ENCODE measurements at regions not wholly inside any gene's neighbourhood (a gene's known extent, or its start where the extent isn't known, plus 50 kb on each side); places are given as distances from the start of the nearest gene placed in this dataset.
"Not testable (repeated sequence)": the region's sequence is repeated elsewhere in the genome, so short reads cannot be mapped to it uniquely, and the experiment has no call there.

DNA sequence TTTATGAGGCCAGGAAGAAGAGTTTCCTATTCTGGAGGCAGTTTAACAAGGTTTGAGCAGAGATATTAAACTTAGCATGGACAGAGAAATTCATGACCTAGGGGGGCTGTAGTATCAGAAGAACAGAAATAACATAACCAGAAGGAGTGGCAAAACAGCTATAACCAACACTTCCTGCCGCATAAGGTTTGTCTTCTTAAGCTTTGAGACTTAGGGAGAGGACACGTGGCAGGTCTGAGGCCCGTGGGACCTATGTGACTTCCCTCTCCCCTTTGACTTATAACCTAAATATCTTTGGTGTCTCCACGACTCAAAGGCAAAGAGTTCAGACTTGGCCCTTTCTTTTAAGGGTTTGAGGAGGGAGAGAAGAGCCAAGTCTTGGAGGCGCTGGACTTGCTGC is 119.1 kb upstream of the PZP start:
- no peaks in the 10 kb centered on the region for H3K27me3 ChIP-seq
- WGBS, 2 donors: 58 to 74% methylated on average over 5 of the region's 5 CpGs
- TF ChIP-seq, protein P1, sequence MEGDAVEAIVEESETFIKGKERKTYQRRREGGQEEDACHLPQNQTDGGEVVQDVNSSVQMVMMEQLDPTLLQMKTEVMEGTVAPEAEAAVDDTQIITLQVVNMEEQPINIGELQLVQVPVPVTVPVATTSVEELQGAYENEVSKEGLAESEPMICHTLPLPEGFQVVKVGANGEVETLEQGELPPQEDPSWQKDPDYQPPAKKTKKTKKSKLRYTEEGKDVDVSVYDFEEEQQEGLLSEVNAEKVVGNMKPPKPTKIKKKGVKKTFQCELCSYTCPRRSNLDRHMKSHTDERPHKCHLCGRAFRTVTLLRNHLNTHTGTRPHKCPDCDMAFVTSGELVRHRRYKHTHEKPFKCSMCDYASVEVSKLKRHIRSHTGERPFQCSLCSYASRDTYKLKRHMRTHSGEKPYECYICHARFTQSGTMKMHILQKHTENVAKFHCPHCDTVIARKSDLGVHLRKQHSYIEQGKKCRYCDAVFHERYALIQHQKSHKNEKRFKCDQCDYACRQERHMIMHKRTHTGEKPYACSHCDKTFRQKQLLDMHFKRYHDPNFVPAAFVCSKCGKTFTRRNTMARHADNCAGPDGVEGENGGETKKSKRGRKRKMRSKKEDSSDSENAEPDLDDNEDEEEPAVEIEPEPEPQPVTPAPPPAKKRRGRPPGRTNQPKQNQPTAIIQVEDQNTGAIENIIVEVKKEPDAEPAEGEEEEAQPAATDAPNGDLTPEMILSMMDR (IDR thresholded peaks at IDR 0.05): no peak
- TF ChIP-seq EP300 (IDR thresholded peaks at IDR 0.05) (no peak), POLR2A (IDR thresholded peaks at IDR 0.05) (no peak), POLR2AphosphoS5 (IDR thresholded peaks at IDR 0.05) (no peak)
- DNase-seq: no peak
- H3K4me3 ChIP-seq: no peak overlapping the region
- no peaks in the 10 kb centered on the region for H3K9me3 ChIP-seq
- H3K4me1 ChIP-seq: no peaks in the 10 kb centered on the region
- no peak overlapping the region for H3K27ac ChIP-seq
- intact Hi-C loops (cut with DNase I): no loop called here
- no peaks in the 10 kb centered on the region for H3K36me3 ChIP-seq

DNA sequence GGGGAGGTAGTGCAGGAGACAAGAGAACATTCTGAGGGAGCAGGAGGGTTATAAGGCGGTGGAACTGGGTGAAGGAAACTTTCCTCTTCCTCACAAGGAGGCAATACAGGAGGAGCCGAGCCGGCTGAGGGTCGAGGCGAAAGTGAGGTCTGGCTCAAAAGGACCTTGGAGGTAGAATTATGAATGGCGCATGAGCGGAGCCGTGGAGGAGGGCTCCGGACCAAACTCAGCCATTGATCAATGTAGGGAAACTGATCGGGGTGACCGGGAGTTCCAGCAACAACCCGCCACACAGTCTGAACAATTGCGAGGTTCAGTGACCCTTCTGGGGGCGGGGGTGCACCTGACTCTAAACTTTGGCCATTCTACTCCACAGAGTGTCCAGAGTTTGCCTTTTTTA is 118.7 kb upstream of the PZP start:
- H3K27ac ChIP-seq; H3K27me3 ChIP-seq; H3K9me3 ChIP-seq; intact Hi-C loops (cut with DNase I); DNase-seq; H3K4me3 ChIP-seq; H3K4me1 ChIP-seq; H3K36me3 ChIP-seq: not testable (repeated sequence)
- 94 to 97% methylated on average over 14 of the region's 14 CpGs for WGBS, 2 donors

DNA sequence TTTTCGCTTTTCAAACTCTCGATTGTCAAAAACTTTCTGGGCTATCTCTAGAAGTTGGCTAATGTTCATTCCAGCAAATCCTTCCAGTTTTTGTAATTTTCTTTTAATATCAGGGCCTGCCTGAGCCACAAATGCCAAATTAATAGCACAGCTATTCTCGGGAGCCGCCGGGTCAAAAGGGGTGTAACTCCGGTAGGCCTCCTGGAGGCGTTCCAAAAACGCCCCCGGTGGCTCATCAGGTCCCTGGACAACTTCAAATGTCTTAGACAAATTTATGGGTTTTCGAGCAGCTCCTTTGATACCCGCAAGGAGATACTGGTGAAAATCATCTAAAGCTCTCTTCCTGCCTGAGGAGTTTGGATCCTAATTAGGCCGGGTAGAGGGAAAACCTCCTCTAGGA is 117.9 kb upstream of the PZP start:
- Histone ChIP-seq H3K4me3 (no peak overlapping the region), H3K36me3 (no peaks in the 10 kb centered on the region), H3K9me3 (no peaks in the 10 kb centered on the region), H3K27ac (no peak overlapping the region), H3K4me1 (no peaks in the 10 kb centered on the region), H3K27me3 (no peaks in the 10 kb centered on the region)
- TF ChIP-seq EP300 (IDR thresholded peaks at IDR 0.05) (no peak), POLR2AphosphoS5 (IDR thresholded peaks at IDR 0.05) (no peak), POLR2A (IDR thresholded peaks at IDR 0.05) (no peak)
- TF ChIP-seq, protein P1 (IDR thresholded peaks at IDR 0.05): no peak
- intact Hi-C loops (cut with DNase I): no loop called here
- WGBS, 2 donors: 76 to 79% methylated on average over 12 of the region's 12 CpGs
- DNase-seq: no peak

DNA sequence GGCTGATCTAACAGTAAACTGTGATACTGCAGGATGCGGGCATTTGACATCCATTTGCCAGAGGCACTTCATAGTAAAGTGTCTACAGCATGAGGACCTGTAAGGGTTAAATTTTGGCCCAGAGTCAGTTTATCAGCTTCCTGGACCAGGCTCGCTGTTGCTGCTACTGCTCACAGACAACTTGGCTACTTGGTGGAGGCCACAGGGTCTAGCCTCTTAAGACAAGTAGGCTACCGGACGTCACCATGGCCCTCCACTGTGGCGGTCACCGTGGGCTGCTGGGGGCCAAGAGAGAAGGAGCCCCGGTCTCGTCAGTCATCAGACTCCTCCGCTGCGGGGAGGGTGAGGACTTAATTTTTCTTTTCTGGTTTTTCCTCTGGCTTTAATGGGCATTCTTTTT is 117.3 kb upstream of the PZP start:
- Histone ChIP-seq H3K9me3 (no peaks in the 10 kb centered on the region), H3K4me1 (no peaks in the 10 kb centered on the region), H3K4me3 (no peak overlapping the region), H3K36me3 (no peaks in the 10 kb centered on the region), H3K27ac (no peak overlapping the region), H3K27me3 (no peaks in the 10 kb centered on the region)
- WGBS, 2 donors: 85 to 90% methylated on average over 10 of the region's 10 CpGs
- TF ChIP-seq POLR2A (IDR thresholded peaks at IDR 0.05) (no peak), EP300 (IDR thresholded peaks at IDR 0.05) (no peak), POLR2AphosphoS5 (IDR thresholded peaks at IDR 0.05) (no peak)
- TF ChIP-seq, protein P1 (IDR thresholded peaks at IDR 0.05): no peak
- intact Hi-C loops (cut with DNase I): no loop called here
- no peak for DNase-seq

DNA sequence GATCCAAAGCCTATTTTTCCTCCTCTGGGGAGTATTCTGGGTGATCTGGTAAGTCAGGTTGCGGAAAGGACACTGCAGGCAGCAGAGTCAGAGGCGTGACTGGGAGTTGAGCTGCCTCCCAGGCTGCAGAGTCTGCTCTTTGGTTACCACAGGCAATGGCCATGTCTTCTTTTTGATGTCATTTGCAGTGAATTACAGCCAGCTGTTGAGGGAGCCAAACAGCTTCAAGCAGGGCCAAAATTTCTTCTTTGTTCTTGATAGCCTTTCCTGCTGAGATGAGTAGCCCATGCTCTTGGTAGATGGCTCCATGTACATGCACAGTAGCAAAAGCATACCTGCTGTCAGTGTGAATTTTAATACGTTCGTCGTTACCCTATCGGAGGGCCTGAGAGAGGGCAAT is 116.6 kb upstream of the PZP start:
- no peak overlapping the region for H3K27ac ChIP-seq
- H3K9me3 ChIP-seq: no peaks in the 10 kb centered on the region
- 86 to 88% methylated on average over 6 of the region's 6 CpGs for WGBS, 2 donors
- no peaks in the 10 kb centered on the region for H3K36me3 ChIP-seq
- no peaks in the 10 kb centered on the region for H3K4me1 ChIP-seq
- no peak overlapping the region for H3K4me3 ChIP-seq
- intact Hi-C loops (cut with DNase I): no loop called here
- TF ChIP-seq POLR2A (IDR thresholded peaks at IDR 0.05): no peak
- TF ChIP-seq, protein P1 (IDR thresholded peaks at IDR 0.05): no peak
- no peak for TF ChIP-seq POLR2AphosphoS5 (IDR thresholded peaks at IDR 0.05)
- no peak for TF ChIP-seq EP300 (IDR thresholded peaks at IDR 0.05)
- no peak for DNase-seq
- H3K27me3 ChIP-seq: no peaks in the 10 kb centered on the region
